HS-5 (cell line): ENCODE measurements at regions not wholly inside any gene's neighbourhood (a gene's known extent, or its start where the extent isn't known, plus 50 kb on each side); places are given as distances from the start of the nearest gene placed in this dataset.
"Not testable (repeated sequence)": the region's sequence is repeated elsewhere in the genome, so short reads cannot be mapped to it uniquely, and the experiment has no call there.

ENCODE experiments used
- DNase-seq: peaks from one replicate; pipeline ENCODE4 v3.0.0-alpha.2; 2012; ENCODE audit warnings: low read depth

DNA sequence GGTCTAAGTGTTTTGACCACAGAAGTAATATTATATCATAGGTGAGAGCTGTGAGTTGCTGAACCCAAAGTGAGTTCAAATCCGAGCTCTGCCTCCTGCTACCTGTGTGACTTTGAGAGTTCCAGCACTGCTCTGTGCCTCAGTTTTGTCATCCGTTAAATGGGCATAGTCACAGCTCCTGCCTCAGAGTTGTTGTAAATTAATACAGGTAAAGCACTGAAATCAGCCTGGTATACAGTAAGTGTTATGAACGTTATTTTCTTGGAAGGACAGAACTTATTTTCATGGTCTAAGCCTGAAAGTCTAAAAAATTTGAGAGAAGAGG lies 65.4 kb upstream of the ZNF195 start:
- DNase-seq = not testable (repeated sequence)

DNA sequence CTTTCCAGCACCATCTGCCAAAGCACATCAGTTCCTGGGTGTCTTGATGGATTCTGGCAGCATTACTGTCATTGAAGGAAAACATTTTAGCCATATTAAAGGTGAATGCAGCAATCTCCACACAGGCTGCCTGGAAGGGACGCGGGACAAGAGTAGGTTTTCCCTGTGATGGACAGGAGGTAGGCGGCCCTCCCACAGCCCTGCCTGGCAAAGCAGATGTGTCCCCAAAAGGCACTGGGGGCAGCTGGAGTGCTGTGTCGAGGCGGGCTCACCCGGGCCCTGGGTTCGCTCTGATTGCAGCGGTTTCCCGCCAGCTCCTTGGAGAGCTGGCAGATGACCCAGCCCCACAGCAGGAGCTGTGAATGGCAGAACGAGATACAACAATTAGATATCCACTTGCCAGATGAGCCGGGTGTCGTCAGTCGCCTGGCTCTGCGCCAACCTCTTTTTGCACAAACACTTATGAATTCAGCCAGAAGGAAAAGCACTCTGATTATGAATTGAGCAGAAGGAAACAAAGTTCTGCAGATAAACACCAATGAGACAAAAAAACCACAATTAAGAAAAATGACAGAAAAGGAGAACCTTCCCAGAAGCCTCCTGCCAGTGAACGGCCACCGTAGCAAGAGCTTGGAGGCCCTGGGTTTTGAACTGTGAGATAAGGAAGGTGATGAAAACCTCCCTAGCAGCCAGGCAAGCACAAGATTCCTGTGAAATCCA lies 64.9 kb upstream of the ZNF195 start:
- DNase-seq = not testable (repeated sequence)

DNA sequence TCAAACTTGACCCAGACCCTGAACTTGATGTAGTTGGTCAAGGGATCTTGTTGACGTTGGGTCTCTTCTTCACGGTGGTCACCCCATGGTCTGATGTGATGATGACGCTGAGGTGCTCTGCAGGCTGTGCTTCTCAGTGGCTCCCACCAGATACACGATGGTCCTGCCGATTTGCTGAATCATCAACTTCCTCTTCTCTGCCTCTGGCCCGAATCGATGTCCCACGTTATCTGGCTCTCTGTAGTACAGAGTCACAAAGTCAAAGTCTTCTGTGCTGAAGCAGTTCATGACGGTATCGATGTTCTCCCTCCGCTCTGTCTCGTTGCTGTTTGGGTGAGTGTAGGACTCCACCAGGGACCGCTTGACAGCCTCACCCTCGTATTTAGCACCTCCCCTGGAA lies 58.5 kb upstream of the ZNF195 start:
- not testable (repeated sequence) for DNase-seq

DNA sequence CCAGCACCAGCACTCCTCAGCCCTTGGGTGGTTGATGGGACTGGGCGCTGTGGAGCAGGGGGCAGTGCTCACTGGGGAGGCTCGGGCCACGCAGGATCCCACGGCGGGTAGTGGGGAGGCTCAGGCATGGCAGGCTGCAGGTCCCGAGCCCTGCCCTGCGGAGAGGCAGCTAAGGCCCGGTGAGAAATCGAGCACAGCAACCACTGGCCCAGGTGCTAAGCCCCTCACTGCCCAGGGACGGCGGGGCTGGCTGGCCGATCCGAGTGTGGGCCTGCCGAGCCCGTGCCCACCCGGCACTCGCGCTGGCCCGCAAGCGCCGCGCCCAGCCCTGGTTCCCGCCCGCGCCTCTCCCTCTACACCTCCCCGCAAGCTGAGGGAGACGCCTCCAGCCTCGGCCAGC lies 56.0 kb upstream of the ZNF195 start:
- DNase-seq = no peak

DNA sequence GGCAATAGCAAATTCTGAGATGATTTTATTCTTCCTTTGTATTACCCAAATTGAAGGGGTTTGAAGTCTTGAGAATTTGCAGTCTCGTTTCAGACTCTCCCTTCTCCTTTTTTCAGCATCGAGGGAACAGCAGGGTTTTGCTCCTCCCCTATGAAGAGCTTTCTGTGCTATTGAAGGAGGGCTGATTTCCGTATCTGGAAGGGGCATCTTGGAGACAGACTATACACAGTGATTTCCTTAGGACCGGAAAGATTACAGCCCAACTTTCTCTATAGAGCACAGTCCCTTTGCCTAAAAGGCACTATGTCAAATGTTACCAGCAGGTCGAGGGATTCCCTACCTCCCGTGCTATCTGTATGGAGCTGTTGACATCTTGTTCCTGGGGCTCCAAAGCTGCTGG lies 50.2 kb upstream of the ZNF195 start:
- DNase-seq = not testable (repeated sequence)
